ENCODE measurements at regions not wholly inside any gene's neighbourhood (a gene's known extent, or its start where the extent isn't known, plus 50 kb on each side); places are given as distances from the start of the nearest gene placed in this dataset.

DNA sequence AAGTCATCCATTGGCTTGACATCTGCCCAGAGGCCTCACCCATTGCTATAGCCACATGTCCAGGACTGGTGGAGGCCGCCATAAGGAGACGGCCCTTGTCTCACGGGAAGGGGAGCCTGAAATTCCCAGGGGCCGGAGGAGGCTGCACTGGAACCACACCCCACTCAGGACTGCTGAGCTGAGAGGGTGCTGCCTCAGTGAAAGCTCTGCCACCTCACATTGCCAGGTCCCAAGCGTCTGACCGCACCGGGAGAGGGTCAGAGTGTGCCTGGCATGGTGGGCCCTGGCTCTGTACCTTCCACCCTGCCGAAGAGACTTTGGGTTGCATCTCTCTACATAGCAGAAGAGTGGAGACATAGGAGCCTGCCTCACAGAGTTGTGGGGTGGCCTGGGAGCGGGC, 134.1 kb upstream of the GLI2 start:
- TF ChIP-seq, protein P1, sequence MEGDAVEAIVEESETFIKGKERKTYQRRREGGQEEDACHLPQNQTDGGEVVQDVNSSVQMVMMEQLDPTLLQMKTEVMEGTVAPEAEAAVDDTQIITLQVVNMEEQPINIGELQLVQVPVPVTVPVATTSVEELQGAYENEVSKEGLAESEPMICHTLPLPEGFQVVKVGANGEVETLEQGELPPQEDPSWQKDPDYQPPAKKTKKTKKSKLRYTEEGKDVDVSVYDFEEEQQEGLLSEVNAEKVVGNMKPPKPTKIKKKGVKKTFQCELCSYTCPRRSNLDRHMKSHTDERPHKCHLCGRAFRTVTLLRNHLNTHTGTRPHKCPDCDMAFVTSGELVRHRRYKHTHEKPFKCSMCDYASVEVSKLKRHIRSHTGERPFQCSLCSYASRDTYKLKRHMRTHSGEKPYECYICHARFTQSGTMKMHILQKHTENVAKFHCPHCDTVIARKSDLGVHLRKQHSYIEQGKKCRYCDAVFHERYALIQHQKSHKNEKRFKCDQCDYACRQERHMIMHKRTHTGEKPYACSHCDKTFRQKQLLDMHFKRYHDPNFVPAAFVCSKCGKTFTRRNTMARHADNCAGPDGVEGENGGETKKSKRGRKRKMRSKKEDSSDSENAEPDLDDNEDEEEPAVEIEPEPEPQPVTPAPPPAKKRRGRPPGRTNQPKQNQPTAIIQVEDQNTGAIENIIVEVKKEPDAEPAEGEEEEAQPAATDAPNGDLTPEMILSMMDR (conservative IDR thresholded peaks at IDR 0.05; ENCODE audit: low read depth, low read length): no peak
- TF ChIP-seq EZH2 (IDR thresholded peaks at IDR 0.05; ENCODE audit: low read length, unreplicated experiment) (no peak), EZH2phosphoT487 (IDR thresholded peaks at IDR 0.05; ENCODE audit: borderline replicate concordance, low read length) (no peak)

Measured in PC-3 (cell line).